A549 (cell line): ENCODE measurements at regions not wholly inside any gene's neighbourhood (a gene's known extent, or its start where the extent isn't known, plus 50 kb on each side); places are given as distances from the start of the nearest gene placed in this dataset.

Source experiments
- CTCF ChIP-seq: fragments of >200 bp; sonication (Bioruptor Twin); formaldehyde crosslinking; IDR thresholded peaks from 3 replicates; pipeline ENCODE4 v1.5.1; 2016
- EP300 ChIP-seq, 2 experiments: fragments of >200 bp; sonication (Bioruptor Twin); formaldehyde crosslinking; IDR thresholded peaks; 2 replicates in 1 of 2; 3 replicates in 1 of 2; pipeline ENCODE4 v1.6.1; 2016 to 2017
- POLR2A ChIP-seq: IDR thresholded peaks from 2 replicates; pipeline ENCODE4 v1.6.1; 2012; ENCODE audit warnings: mild to moderate bottlenecking, low read length
- REST ChIP-seq: fragments of 200-600 bp; sonication (generic); IDR thresholded peaks from 2 replicates; pipeline ENCODE4 v1.6.1; 2016; ENCODE audit warnings: antibody characterized with exemption, mild to moderate bottlenecking, moderate library complexity

- TF ChIP-seq POLR2A (no peak), REST (no peak), EP300 (IDR thresholded peaks at IDR 0.05) (no peak), CTCF (no peak)
Observed at GRCh38 chr11:70517988-70518907, 119.9 kb downstream of the CTTN start.
